ENCODE measurements at regions not wholly inside any gene's neighbourhood (a gene's known extent, or its start where the extent isn't known, plus 50 kb on each side); places are given as distances from the start of the nearest gene placed in this dataset.

DNA sequence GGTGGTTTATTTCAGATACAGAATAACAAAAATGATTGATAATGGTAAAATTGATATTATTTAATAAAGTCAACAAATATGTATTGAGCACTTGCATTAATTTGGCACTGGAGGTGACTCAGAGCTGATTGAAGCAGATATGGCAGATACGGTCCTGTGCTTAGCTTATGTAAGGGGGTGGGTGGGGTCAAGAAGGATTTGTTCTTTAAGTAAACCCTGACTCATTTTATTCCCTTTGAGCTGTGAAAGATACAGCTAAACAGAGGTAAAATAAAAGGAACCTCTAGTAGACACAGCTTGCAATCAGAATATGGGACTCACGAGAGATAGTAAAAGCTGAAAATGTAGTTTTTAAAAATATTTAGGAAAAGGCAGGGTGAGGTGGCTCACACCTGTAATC is 201.3 kb upstream of the CLINT1 start:
- Mint-ChIP-seq H3K36me3 (ENCODE audit: unreplicated experiment) (no peaks in the 10 kb centered on the region), H3K27me3 (ENCODE audit: unreplicated experiment) (no peaks in the 10 kb centered on the region), H3K4me3 (ENCODE audit: unreplicated experiment) (no peak overlapping the region), H3K27ac (ENCODE audit: unreplicated experiment) (no peak overlapping the region), H3K4me1 (ENCODE audit: low read depth, unreplicated experiment) (peaks cover 2% of the 10 kb centered on the region), H3K9me3 (ENCODE audit: unreplicated experiment) (no peaks in the 10 kb centered on the region)
- DNase-seq = no peak
- TF ChIP-seq, protein P1, sequence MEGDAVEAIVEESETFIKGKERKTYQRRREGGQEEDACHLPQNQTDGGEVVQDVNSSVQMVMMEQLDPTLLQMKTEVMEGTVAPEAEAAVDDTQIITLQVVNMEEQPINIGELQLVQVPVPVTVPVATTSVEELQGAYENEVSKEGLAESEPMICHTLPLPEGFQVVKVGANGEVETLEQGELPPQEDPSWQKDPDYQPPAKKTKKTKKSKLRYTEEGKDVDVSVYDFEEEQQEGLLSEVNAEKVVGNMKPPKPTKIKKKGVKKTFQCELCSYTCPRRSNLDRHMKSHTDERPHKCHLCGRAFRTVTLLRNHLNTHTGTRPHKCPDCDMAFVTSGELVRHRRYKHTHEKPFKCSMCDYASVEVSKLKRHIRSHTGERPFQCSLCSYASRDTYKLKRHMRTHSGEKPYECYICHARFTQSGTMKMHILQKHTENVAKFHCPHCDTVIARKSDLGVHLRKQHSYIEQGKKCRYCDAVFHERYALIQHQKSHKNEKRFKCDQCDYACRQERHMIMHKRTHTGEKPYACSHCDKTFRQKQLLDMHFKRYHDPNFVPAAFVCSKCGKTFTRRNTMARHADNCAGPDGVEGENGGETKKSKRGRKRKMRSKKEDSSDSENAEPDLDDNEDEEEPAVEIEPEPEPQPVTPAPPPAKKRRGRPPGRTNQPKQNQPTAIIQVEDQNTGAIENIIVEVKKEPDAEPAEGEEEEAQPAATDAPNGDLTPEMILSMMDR (IDR thresholded peaks at IDR 0.05; ENCODE audit: partially characterized antibody, unreplicated experiment) = no peak

DNA sequence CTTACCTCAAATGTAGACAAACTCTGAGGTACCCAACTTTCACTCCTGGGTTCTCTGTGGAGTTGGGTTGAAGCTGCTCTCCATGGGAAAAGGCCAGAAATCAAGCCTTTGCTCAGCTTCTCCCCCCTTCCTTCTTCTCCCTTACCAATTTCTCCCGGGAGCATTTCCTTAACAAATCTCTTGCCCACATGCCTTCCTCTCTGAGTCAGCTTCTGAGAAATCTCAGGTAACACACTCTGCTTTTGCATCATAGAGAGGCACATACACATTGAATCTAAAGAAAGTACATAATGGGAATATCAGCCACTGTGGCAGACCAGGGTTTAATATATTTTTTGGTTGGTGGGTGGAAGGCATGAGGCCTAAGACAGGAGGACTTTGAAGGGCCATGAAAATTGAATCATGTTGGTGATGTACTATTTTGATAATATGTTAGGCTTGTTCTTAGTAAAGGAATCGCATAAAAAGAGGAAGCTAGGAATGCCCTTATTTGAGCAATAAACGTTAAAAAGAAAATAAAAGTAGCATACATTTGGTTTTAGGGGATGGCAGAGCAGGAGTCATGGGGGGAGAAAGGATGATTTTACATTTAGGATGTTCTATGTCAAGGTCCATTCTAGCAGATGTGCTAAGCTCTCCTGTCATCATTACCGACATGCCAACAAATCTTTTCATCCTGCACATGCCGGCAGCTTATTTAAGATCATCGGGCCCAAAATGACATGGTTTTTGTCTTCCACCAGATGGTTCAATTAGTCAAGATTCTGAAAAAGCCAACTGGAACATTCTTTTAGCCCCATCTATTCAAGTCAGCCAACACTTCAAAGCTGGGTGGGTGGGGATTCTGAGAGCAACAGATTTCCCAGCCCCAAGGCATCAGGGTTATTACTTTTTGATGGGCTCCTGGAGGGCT is 199.5 kb upstream of the CLINT1 start:
- H3K4me3 Mint-ChIP-seq (ENCODE audit: unreplicated experiment) = no peak overlapping the region
- TF ChIP-seq, protein P1 (IDR thresholded peaks at IDR 0.05; ENCODE audit: partially characterized antibody, unreplicated experiment) = no peak
- DNase-seq = no peak
- H3K27me3 Mint-ChIP-seq (ENCODE audit: unreplicated experiment) = no peaks in the 10 kb centered on the region
- H3K36me3 Mint-ChIP-seq (ENCODE audit: unreplicated experiment) = no peaks in the 10 kb centered on the region
- no peaks in the 10 kb centered on the region for H3K9me3 Mint-ChIP-seq (ENCODE audit: unreplicated experiment)
- no peak overlapping the region for H3K27ac Mint-ChIP-seq (ENCODE audit: unreplicated experiment)
- peaks cover 2% of the 10 kb centered on the region for H3K4me1 Mint-ChIP-seq (ENCODE audit: low read depth, unreplicated experiment)

DNA sequence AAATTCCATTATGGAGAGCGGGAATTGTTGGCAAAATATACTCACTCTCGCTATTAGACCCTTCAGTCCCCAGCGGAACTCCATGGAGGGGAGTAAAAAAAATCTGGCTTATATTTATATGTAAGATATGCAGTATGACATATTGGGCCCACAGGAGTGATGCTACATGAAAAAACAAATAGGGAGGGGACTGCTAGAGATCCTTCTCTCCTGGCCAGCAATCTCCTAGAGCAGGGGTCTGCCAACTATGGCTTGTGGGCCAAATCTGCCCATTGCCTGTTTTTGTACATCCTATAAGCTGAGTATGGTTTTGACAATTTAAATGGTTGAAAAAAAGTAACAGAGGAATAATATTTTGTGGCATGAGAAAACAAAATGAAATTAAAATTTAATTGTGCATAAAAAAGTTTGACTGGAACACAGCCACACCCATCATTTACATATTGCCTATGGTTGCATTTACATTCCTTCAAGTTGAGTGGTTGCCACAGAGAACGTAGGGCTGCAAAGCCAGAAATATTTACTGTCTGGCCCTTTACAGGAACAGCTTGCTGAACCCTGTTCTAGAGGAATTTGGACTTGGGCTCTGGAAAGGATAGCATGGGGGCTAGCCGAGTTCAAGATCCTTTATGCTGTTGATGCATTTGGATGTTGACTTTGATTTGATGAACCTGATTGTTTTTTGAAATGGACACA is 197.3 kb upstream of the CLINT1 start:
- TF ChIP-seq, protein P1 (IDR thresholded peaks at IDR 0.05; ENCODE audit: partially characterized antibody, unreplicated experiment) = no peak

DNA sequence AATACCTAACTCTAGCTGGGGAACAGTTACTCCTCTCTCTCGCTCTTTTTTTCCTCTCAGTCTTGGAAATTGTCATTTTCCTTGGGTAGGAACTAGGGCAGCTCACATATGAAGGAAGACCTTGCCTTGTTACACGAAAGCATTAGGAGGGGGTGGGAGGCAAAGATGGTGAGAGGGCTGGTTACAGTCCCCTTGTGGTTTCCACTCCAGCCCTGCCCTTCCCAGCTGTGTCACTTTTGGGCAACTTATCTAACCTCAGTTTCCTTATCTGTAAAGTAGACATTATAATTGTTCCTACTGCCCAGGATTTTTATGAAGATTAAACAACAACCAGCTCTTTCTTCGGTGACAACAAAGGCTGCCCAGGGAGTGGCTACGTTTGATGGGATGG is 196.2 kb upstream of the CLINT1 start:
- peaks cover 2% of the 10 kb centered on the region for H3K4me1 Mint-ChIP-seq (ENCODE audit: low read depth, unreplicated experiment)
- no peaks in the 10 kb centered on the region for H3K27me3 Mint-ChIP-seq (ENCODE audit: unreplicated experiment)
- DNase-seq = no peak
- no peaks in the 10 kb centered on the region for H3K36me3 Mint-ChIP-seq (ENCODE audit: unreplicated experiment)
- no peaks in the 10 kb centered on the region for H3K9me3 Mint-ChIP-seq (ENCODE audit: unreplicated experiment)
- no peak overlapping the region for H3K27ac Mint-ChIP-seq (ENCODE audit: unreplicated experiment)
- TF ChIP-seq, protein P1 (IDR thresholded peaks at IDR 0.05; ENCODE audit: partially characterized antibody, unreplicated experiment) = no peak
- H3K4me3 Mint-ChIP-seq (ENCODE audit: unreplicated experiment) = no peak overlapping the region

More for the DNA sequence above, 197.3 kb upstream of the CLINT1 start:
- peaks cover 2% of the 10 kb centered on the region for H3K4me1 Mint-ChIP-seq (ENCODE audit: low read depth, unreplicated experiment)
- H3K36me3 Mint-ChIP-seq (ENCODE audit: unreplicated experiment) = no peaks in the 10 kb centered on the region
- no peak overlapping the region for H3K4me3 Mint-ChIP-seq (ENCODE audit: unreplicated experiment)
- H3K27me3 Mint-ChIP-seq (ENCODE audit: unreplicated experiment) = no peaks in the 10 kb centered on the region
- no peak overlapping the region for H3K27ac Mint-ChIP-seq (ENCODE audit: unreplicated experiment)
- no peaks in the 10 kb centered on the region for H3K9me3 Mint-ChIP-seq (ENCODE audit: unreplicated experiment)
- no peak for DNase-seq

All from glutamatergic neuron (in vitro differentiated cells).